Type B pancreatic cell (in vitro differentiated cells): ENCODE measurements at regions not wholly inside any gene's neighbourhood (a gene's known extent, or its start where the extent isn't known, plus 50 kb on each side); places are given as distances from the start of the nearest gene placed in this dataset.

Experiments used
- DNase-seq: peaks from one replicate; pipeline ENCODE4 v3.0.0; 2021; ENCODE audit warnings: mixed read lengths; ENCODE audit not compliant: unreplicated experiment; ENCODE audit errors: extremely low spot score
- H3K27ac Mint-ChIP-seq: 2 replicates; pipeline ENCODE4 v1.8.0; 2021; ENCODE audit warnings: mild to moderate bottlenecking, mixed read lengths
- H3K27me3 Mint-ChIP-seq: 2 replicates; pipeline ENCODE4 v1.8.0; 2021; ENCODE audit warnings: mixed read lengths
- H3K36me3 Mint-ChIP-seq: 2 replicates; pipeline ENCODE4 v1.8.0; 2021; ENCODE audit warnings: mixed read lengths
- H3K4me1 Mint-ChIP-seq: one replicate; pipeline ENCODE4 v1.8.0; 2021; ENCODE audit warnings: mixed read lengths; ENCODE audit not compliant: unreplicated experiment
- H3K4me3 Mint-ChIP-seq: 2 replicates; pipeline ENCODE4 v1.8.0; 2021; ENCODE audit warnings: mild to moderate bottlenecking, mixed read lengths
- H3K9me3 Mint-ChIP-seq: 2 replicates; pipeline ENCODE4 v1.8.0; 2021; ENCODE audit warnings: mixed read lengths
- TF ChIP-seq, protein P1 (sequence below): fragments of 200-600 bp; sonication (generic); conservative IDR thresholded peaks from 2 replicates; pipeline ENCODE4 v1.5.0; 2021; ENCODE audit warnings: antibody characterized with exemption, mild to moderate bottlenecking

DNA sequence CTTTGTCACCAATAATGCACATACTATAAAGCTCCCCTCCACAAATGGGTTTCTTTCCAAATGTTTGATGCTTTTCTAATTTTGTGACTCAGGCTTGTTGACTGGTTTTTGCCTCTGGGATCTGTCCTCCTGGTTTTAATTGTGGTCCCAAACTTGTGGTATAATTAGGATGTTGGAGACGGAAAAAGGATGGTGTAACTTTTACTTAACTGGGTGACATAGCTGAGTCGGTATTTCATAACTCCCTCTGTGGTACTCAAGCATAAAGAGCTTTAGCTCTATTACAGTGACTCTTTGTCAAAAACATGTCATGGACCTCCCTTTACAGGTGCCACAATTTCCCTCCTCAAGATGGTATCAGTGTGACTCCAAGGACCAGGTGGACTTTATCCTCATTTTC, 119.7 kb upstream of the RBPJ start:
- DNase-seq, result no peak
- TF ChIP-seq, protein P1, sequence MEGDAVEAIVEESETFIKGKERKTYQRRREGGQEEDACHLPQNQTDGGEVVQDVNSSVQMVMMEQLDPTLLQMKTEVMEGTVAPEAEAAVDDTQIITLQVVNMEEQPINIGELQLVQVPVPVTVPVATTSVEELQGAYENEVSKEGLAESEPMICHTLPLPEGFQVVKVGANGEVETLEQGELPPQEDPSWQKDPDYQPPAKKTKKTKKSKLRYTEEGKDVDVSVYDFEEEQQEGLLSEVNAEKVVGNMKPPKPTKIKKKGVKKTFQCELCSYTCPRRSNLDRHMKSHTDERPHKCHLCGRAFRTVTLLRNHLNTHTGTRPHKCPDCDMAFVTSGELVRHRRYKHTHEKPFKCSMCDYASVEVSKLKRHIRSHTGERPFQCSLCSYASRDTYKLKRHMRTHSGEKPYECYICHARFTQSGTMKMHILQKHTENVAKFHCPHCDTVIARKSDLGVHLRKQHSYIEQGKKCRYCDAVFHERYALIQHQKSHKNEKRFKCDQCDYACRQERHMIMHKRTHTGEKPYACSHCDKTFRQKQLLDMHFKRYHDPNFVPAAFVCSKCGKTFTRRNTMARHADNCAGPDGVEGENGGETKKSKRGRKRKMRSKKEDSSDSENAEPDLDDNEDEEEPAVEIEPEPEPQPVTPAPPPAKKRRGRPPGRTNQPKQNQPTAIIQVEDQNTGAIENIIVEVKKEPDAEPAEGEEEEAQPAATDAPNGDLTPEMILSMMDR, result no peak
- no peak overlapping the region for H3K4me3 Mint-ChIP-seq

DNA sequence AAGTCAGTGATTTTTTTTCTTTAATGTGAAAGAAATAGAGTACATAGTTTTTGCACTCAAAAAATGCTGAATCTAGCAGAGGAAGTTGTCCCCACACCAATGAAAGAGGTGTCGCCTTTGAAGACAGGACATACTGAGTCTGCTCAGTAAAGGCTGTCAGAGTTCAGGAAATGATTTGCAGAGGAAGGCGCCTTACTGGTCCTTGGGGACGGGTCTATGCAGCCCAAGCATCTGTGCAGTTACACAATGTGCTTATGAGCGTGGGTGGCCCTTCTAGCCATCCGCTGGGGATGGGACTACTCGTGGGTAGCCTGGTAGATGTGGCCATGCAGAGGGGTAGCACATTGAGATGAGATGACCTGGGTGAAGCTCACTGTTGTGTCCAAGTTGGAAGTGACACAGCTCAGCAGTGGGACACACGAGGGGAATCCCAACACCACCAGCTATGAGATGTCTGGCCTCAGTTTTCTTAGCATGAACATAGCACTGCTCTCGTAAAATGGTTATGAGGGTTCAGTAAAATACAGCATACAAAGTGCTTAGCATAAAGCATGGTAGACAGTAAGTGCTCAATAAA, 116.5 kb upstream of the RBPJ start:
- H3K27ac Mint-ChIP-seq, result no peak overlapping the region
- no peaks in the 10 kb centered on the region for H3K9me3 Mint-ChIP-seq
- H3K27me3 Mint-ChIP-seq, result peaks cover 36% of the 10 kb centered on the region
- peaks cover 4% of the 10 kb centered on the region for H3K4me1 Mint-ChIP-seq
- H3K4me3 Mint-ChIP-seq, result no peak overlapping the region
- H3K36me3 Mint-ChIP-seq, result no peaks in the 10 kb centered on the region
- TF ChIP-seq, protein P1, result no peak
- DNase-seq, result no peak

More for the DNA sequence above, 119.7 kb upstream of the RBPJ start:
- H3K9me3 Mint-ChIP-seq, result no peaks in the 10 kb centered on the region
- H3K4me1 Mint-ChIP-seq, result peaks cover 5% of the 10 kb centered on the region
- H3K27me3 Mint-ChIP-seq, result peaks cover 23% of the 10 kb centered on the region
- no peaks in the 10 kb centered on the region for H3K36me3 Mint-ChIP-seq
- H3K27ac Mint-ChIP-seq, result no peak overlapping the region

DNA sequence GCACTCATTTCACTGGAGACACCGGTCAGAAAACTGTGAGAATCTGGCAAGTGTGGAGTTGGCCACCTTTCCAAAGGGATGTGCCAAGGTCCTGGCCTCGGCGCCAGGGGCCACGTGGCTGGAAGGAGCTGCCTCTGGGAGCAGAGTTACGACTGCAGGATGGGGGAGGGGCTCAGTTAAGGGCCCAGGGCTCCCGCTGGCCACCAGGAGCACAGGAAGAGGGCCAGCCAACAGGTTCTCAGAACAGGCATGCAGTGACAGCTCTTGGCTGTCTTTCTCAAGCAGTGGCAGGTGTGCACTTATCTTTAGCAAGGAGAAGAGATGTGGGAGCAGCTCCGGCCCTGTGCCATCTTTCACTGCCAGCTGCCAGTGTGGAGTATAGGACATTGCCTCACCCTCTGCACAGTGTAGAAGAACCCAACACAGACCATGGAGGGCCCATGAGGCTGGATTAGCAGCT, 115.9 kb upstream of the RBPJ start:
- Mint-ChIP-seq H3K27ac (no peak overlapping the region), H3K9me3 (no peaks in the 10 kb centered on the region), H3K36me3 (no peaks in the 10 kb centered on the region), H3K27me3 (peaks cover 39% of the 10 kb centered on the region), H3K4me1 (peaks cover 4% of the 10 kb centered on the region), H3K4me3 (no peak overlapping the region)
- no peak for DNase-seq
- TF ChIP-seq, protein P1, result no peak

DNA sequence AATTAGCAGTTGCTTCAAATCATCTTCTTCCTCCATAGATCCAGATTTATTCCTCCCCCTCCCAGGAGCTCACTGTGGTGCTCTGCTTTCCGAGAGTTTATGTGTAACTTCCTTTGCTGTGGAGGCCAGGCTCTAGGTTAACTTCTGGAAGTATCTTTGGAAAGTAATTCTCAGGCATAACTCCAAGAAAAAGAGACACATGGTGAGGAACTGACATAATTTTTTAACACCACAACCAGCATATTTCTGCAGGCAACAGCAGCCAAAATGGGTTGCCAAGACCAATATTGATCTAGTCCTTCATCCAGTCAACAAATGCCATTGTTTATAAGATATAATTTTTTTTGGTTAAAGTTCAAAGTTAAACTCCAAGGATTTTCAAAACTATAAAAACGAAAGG, 114.5 kb upstream of the RBPJ start:
- no peaks in the 10 kb centered on the region for H3K9me3 Mint-ChIP-seq
- peaks cover 4% of the 10 kb centered on the region for H3K4me1 Mint-ChIP-seq
- TF ChIP-seq, protein P1, result no peak
- no peak for DNase-seq
- H3K27me3 Mint-ChIP-seq, result peaks cover 42% of the 10 kb centered on the region
- no peak overlapping the region for H3K4me3 Mint-ChIP-seq
- no peak overlapping the region for H3K27ac Mint-ChIP-seq
- no peaks in the 10 kb centered on the region for H3K36me3 Mint-ChIP-seq

DNA sequence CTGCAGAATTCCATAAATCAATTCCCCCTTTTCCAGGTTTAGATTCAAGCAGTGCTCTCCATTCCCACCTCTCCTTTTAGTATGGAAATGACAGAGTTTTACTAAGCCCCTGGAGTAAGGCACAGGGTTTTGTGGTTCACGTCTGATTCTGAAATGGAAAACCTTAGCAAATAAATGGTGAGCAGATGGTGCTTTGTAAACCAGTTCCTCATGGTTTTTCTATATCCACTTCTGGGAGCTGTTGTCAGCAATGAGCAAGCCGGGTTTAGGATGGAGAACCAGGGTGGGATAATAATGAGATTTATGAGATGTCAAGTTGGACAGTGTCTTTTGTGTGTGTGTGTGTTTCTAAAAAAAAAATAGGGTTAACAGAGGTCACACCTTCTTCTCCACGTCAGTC, 113.8 kb upstream of the RBPJ start:
- TF ChIP-seq, protein P1, result no peak
- no peak overlapping the region for H3K4me3 Mint-ChIP-seq
- no peaks in the 10 kb centered on the region for H3K9me3 Mint-ChIP-seq
- H3K27ac Mint-ChIP-seq, result no peak overlapping the region
- DNase-seq, result no peak
- no peaks in the 10 kb centered on the region for H3K36me3 Mint-ChIP-seq
- peaks cover 37% of the 10 kb centered on the region for H3K27me3 Mint-ChIP-seq
- H3K4me1 Mint-ChIP-seq, result peaks cover 4% of the 10 kb centered on the region

DNA sequence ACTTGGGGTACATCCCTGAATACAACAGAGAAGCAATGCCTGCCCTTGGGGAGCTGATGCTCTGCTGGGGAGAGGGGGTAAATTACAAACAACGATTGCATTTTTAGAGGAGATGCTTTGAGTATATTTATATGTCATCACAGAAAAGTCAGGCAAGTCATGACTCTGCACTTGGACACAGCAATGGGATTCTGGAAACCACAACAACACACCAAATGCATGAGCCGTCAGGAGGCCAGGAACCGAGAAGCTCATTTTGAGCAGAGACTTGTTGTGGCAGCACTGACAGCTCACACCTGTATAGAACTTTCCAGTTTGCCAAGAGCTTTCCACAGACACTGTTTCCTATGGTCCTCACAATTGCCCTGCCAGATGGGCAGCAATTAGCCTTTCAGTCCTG, 113.2 kb upstream of the RBPJ start:
- H3K27me3 Mint-ChIP-seq, result peaks cover 37% of the 10 kb centered on the region
- no peak overlapping the region for H3K27ac Mint-ChIP-seq
- H3K4me1 Mint-ChIP-seq, result peaks cover 4% of the 10 kb centered on the region
- no peak for DNase-seq
- no peak overlapping the region for H3K4me3 Mint-ChIP-seq
- no peaks in the 10 kb centered on the region for H3K36me3 Mint-ChIP-seq
- no peaks in the 10 kb centered on the region for H3K9me3 Mint-ChIP-seq
- TF ChIP-seq, protein P1, result no peak
